ENCODE measurements at regions not wholly inside any gene's neighbourhood (a gene's known extent, or its start where the extent isn't known, plus 50 kb on each side); places are given as distances from the start of the nearest gene placed in this dataset.

GRCh38 chr5:60018091-60018490 is 124.6 kb upstream of the PDE4D start:
- TF ChIP-seq, protein P1, sequence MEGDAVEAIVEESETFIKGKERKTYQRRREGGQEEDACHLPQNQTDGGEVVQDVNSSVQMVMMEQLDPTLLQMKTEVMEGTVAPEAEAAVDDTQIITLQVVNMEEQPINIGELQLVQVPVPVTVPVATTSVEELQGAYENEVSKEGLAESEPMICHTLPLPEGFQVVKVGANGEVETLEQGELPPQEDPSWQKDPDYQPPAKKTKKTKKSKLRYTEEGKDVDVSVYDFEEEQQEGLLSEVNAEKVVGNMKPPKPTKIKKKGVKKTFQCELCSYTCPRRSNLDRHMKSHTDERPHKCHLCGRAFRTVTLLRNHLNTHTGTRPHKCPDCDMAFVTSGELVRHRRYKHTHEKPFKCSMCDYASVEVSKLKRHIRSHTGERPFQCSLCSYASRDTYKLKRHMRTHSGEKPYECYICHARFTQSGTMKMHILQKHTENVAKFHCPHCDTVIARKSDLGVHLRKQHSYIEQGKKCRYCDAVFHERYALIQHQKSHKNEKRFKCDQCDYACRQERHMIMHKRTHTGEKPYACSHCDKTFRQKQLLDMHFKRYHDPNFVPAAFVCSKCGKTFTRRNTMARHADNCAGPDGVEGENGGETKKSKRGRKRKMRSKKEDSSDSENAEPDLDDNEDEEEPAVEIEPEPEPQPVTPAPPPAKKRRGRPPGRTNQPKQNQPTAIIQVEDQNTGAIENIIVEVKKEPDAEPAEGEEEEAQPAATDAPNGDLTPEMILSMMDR (conservative IDR thresholded peaks at IDR 0.05; ENCODE audit: low read depth, low read length), result no peak
- no peak for TF ChIP-seq EZH2 (IDR thresholded peaks at IDR 0.05; ENCODE audit: borderline replicate concordance, low read depth, low read length, poor library complexity, severe bottlenecking)

Measured in A673 (cell line).